Putamen (tissue), 1 donor: ENCODE measurements at regions not wholly inside any gene's neighbourhood (a gene's known extent, or its start where the extent isn't known, plus 50 kb on each side); places are given as distances from the start of the nearest gene placed in this dataset.

ENCODE experiments used
- DNase-seq: peaks from one replicate; pipeline ENCODE4 v3.0.0-alpha.2; 2016; ENCODE audit warnings: low spot score

DNA sequence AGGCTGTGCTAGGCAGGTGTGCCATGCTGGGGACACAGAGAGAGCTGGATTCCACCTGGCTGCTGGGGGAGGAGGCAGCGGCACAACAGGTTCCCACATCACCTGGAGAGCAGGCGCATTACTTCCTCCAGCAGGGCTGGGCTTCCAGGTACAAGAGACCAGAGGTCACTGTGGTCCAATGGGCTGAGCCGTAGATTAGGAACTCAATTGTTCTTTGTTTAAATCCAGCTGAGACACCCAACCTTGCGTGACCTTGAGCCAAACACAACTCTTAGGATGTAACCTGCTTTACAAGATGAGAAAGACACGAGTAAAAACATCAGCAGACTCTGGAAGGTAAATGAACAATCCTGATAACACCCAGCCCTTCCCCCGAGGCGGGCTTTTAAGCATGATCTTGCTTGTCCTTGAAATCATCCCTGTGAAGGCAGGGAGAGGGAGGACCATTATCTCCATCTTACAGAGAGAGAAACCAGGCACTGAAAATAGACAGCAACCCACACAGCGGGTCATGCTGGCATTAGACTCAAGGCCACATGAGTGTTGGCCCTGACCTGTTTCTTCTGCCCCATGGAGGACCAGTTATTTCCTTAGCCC, 216.5 kb upstream of the RREB1 start:
- DNase-seq: no peak

DNA sequence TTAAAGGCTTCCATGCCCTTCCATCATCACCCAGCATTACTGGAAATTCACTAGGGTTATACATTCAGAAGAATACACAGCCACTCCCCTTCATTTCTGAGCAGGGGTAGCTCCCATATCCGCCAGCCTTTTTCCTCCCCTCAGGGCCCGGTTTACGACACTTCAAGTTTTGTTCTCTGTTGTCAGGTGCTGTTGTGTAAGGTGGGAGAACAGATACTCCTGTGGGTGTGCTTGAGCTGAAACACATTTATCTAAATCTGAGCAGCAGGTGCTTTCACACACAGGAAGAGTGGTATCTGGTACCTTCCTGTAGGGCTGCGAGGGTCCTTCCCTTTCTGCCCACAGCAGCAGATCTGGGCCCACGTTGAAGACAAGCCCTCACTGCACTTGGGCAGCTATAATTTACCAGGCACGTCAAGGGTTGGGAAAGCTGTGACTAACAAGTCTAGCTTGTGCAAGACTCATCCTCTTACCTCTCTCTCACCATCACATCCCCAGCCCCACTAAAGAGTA, 215.8 kb upstream of the RREB1 start:
- DNase-seq: no peak

GRCh38 chr6:6892744-6893583, 214.8 kb upstream of the RREB1 start:
- no peak for DNase-seq

DNA sequence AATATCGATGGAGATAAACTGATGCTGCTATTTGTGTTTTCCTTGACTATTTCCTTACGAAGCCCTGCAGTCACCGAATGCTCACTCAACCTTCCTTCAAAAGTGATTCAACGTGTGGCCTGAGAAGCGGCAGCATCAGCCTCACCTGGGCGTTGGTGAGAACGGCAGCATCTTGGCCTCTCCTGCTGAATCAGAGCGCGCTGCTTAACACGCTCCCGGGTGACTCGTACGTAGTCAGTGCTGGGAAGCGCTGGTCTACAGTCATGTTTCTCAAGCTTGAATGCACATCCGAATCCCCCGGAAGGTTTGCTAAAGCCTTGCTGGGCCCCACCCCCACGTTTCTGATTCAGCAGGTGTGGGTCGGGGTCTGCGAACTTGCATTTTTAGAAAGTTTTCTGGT, 214.1 kb upstream of the RREB1 start:
- DNase-seq: no peak

GRCh38 chr6:6895929-6896328, 211.8 kb upstream of the RREB1 start:
- DNase-seq: no peak

DNA sequence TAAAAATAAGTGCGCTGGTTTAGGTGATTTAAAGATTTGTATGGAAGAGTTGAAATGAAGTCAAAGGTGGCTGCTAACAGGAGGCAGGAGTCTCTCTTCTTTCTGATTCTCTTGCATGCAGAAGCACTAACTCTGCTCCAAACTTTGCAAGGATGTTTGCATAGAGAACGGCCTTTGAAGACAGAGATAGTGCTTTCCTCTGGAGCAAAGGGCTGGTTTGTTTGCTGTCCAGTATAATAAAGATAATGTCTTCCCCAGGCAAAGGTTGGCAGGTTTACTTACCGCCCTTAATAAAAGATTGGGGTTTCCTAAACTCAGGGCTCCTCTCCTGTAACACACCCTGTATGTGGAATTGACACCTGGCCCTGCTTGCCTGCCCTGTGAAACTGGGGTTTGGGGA, 210.6 kb upstream of the RREB1 start:
- DNase-seq: no peak

DNA sequence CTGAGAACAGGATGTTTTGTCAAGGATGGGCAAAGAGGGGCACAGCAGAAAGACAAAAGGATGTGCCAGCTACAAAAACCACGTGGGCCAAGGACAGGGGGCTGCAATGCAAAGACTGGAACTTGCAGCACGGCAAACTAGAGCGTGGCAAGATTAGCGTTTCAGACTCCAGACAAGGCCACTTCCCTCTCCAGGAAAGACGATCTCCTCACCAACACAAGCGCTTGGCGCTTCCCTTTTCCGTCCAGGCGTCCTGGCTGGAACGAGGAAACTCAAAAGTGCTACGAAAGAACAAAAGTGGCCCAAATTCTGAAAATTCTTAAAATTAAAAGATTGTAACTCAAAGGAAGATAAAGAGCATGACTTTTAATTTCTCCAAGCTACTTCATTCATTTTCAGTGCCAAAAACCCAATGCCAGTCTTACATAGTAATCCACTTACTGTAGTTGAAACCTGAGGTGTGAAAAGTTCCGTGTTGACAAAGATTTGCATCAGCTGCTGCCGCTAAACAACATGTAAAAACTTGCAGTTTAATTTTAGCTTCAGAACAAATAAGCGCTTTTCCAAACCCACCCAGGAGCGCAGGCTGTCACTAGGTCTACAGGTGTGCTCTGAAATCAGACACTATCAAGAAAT, 207.1 kb upstream of the RREB1 start:
- no peak for DNase-seq

- no peak for DNase-seq
Observed at GRCh38 chr6:6901205-6901719, 206.5 kb upstream of the RREB1 start.

- no peak for DNase-seq
Observed at GRCh38 chr6:6901945-6902344, 205.8 kb upstream of the RREB1 start.

DNA sequence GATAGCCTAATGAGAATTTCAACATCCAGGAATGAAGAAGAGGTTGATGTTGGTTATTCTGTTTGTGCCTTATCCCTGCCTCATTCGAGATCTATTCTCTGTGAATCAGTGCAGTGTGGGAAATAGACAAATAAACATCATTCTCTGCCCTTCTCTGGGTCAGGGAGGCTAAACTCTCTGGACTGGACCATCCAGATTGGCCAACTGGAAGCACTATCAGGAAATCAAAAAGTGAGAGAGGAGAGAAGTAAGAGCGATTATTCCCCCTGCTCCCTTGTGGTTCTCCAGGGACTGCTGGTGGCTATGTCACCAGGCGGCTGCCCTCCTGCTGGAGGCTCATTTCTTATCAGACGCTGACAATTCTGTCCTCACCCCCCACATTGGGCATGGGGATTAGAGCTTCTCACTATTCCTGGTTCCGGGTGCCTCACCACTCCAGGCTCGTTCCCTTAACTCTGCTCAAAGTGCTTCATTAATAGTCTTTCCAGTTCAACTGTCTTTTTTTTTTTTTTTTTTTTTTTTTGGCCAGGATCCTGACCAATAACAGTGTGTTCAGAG, 201.7 kb upstream of the RREB1 start:
- no peak for DNase-seq

GRCh38 chr6:6906570-6907213, 201.1 kb upstream of the RREB1 start:
- no peak for DNase-seq

GRCh38 chr6:6907286-6907685, 200.5 kb upstream of the RREB1 start:
- DNase-seq: no peak

DNA sequence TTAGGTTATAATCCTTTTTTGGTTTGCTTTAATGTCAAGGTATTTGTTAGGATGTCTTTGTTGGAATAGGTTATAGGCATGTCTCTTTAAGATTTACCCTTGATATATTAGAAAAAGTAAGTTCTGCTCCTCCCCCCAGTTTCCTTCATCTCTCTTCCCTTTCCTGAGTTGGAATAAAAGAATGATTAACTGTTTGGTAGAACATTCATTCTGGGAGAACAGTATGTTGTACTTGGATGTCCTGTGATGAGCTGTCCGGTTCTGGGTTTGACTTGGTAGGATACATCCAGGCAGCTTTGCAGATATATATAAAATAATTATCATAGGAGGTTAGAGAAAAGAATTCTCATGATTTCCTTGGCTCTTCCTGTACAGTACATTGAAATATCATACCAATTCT, 199.6 kb upstream of the RREB1 start:
- no peak for DNase-seq

DNA sequence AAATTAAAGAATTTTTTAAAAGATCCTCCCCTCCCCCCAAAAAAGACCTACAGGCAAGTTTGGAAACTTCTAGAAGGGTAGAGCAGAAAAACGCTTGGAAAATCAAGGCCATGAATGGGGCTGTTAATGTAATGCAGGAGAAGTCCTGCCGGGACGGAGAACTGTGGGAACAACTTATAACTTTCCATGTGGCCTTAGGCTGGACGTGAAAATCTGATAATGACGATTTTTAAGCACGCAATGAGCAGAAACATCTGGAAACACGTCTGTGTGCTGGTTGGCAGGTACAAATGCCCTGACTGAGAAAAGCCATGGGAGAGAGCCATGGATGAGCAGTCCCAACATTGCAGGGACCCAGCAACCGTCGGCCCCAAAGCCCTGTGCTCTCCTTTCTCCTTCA, 198.7 kb upstream of the RREB1 start:
- no peak for DNase-seq

GRCh38 chr6:6910734-6911295, 196.9 kb upstream of the RREB1 start:
- no peak for DNase-seq

- DNase-seq: no peak
Observed at GRCh38 chr6:6911391-6911790, 196.4 kb upstream of the RREB1 start.

GRCh38 chr6:6912817-6913744, 194.7 kb upstream of the RREB1 start:
- DNase-seq: no peak

GRCh38 chr6:6915219-6915618, 192.5 kb upstream of the RREB1 start:
- DNase-seq: no peak

DNA sequence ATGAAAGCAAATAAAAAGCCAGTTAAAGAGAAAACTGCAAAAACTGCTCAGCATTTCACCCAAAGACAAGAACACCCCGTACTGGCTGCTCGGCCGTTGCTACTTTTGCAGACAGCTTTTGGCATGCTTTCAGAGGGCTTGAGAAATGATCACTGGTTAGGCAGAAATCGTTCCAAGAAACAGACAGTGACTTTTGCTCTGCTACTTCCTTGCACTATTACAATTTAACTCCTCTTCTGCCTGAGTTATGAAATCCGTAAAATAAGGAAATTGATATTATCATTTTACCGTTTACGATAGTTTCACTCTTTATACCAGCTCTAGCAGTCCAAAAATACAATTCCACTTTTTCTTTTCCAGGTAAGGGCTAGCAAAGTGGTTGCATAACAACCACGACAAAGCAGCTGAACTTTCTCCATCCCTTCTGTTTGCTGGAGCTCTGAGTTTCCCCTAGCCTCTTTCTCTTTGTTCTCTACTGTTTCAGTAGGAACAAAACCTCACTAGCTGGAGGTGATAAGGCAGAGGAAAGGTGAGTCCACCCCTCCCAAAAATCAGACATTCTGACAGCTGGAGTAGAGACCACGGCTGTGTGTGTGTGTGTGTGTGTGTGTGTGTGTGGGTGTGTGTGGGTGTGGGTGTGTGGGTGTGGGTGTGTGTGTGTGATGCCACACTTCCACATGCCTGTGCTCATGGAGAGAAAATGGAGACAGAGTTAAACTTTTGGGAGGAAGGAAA, 191.8 kb upstream of the RREB1 start:
- peak; percentile 7 for DNase-seq

DNA sequence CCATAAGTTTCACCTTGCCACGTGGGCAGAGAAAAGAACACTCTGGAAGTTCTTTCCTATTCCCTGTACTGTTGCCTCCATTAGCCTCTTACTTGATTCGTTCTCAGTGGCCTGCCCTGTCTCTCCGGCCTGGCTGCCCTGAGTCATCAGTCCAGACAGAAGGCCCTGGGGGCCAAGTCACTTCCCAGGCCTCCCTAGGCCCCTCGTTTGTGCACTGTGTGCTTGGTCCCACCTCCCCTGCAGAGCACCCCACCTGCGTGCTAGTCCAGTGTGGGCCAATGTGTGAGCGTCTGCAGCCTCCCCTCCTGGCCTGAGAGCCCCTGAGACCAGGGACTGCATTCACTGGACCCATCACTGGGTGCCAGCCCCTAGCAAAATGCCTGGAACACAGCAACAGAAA, 191.2 kb upstream of the RREB1 start:
- DNase-seq: no peak
